Keratinocyte (primary cell): ENCODE measurements at regions not wholly inside any gene's neighbourhood (a gene's known extent, or its start where the extent isn't known, plus 50 kb on each side); places are given as distances from the start of the nearest gene placed in this dataset.

Source experiments
- DNase-seq: peaks from one replicate; pipeline ENCODE4 v3.0.0-alpha.2; 2011; ENCODE audit warnings: low read depth, missing footprints, low spot score
- FAIRE-seq: peaks from 2 replicates; lab custom pipeline; 2011; peaks lifted over from hg19 to GRCh38; lab: Jason Lieb, UNC
- H2AFZ ChIP-seq: 2 replicates; pipeline ENCODE4 v1.6.0; 2012; ENCODE audit warnings: low read length, control low read depth, inconsistent platforms; ENCODE audit not compliant: control insufficient read depth
- H3K27ac ChIP-seq: 2 replicates; pipeline ENCODE4 v1.5.1; 2011; ENCODE audit warnings: low read length; ENCODE audit not compliant: control insufficient read depth, insufficient read depth
- H3K27me3 ChIP-seq: 3 replicates; pipeline ENCODE4 v1.6.0; 2011; ENCODE audit warnings: low read length; ENCODE audit not compliant: control insufficient read depth, insufficient read depth; ENCODE audit errors: extremely low read depth
- H3K36me3 ChIP-seq, 2 experiments: 2 replicates in 1 of 2; 3 replicates in 1 of 2; pipeline ENCODE4 v1.5.1; 2011; ENCODE audit warnings: low read length in 2 of 2, mild to moderate bottlenecking in 1 of 2; ENCODE audit not compliant: control insufficient read depth in 2 of 2, insufficient read depth in 2 of 2; ENCODE audit errors: extremely low read depth in 1 of 2
- H3K4me1 ChIP-seq: 3 replicates; pipeline ENCODE4 v1.5.1; 2011; ENCODE audit warnings: low read length; ENCODE audit not compliant: control insufficient read depth, insufficient read depth; ENCODE audit errors: extremely low read depth
- H3K4me2 ChIP-seq: 3 replicates; pipeline ENCODE4 v1.6.0; 2011; ENCODE audit warnings: low read depth, low read length; ENCODE audit not compliant: control insufficient read depth, insufficient read depth; ENCODE audit errors: extremely low read depth
- H3K4me3 ChIP-seq, 3 experiments: fragments of 200-600 bp in 1 of 3; sonication (generic) in 1 of 3; 2 replicates in 2 of 3; 3 replicates in 1 of 3; pipeline ENCODE4 v1.5.1; 2011 to 2016; ENCODE audit warnings: low read length in 3 of 3, mild to moderate bottlenecking in 3 of 3, control low read depth in 2 of 3, inconsistent platforms in 1 of 3, low read depth in 1 of 3, mixed read lengths in 1 of 3, mixed run types in 1 of 3, moderate library complexity in 1 of 3; ENCODE audit not compliant: control insufficient read depth in 2 of 3, insufficient read depth in 2 of 3; ENCODE audit errors: extremely low read depth in 1 of 3
- H3K79me2 ChIP-seq: 2 replicates; pipeline ENCODE4 v1.6.0; 2012; ENCODE audit warnings: low read length; ENCODE audit not compliant: control insufficient read depth, insufficient read depth
- H3K9ac ChIP-seq: 3 replicates; pipeline ENCODE4 v1.6.0; 2011; ENCODE audit warnings: low read length; ENCODE audit not compliant: control insufficient read depth, insufficient read depth; ENCODE audit errors: extremely low read depth
- H3K9me1 ChIP-seq: 3 replicates; pipeline ENCODE4 v1.6.0; 2011; ENCODE audit warnings: low read length; ENCODE audit not compliant: control insufficient read depth, insufficient read depth; ENCODE audit errors: extremely low read depth
- H3K9me3 ChIP-seq: 2 replicates; pipeline ENCODE4 v1.5.1; 2012; ENCODE audit warnings: low read depth, low read length; ENCODE audit not compliant: control insufficient read depth
- H4K20me1 ChIP-seq: 3 replicates; pipeline ENCODE4 v1.6.0; 2011; ENCODE audit warnings: low read length; ENCODE audit not compliant: control insufficient read depth, insufficient read depth; ENCODE audit errors: extremely low read depth
- CTCF ChIP-seq, 3 experiments: IDR thresholded peaks in 1 of 3; conservative IDR thresholded peaks in 1 of 3; optimal IDR thresholded peaks in 1 of 3; 2 replicates in 2 of 3; 3 replicates in 1 of 3; pipeline versions ENCODE3 to v1.5.1; 2011; ENCODE audit warnings: low read length in 3 of 3, mild to moderate bottlenecking in 3 of 3, moderate library complexity in 2 of 3, control low read depth in 1 of 3, inconsistent platforms in 1 of 3; ENCODE audit not compliant: insufficient read depth in 2 of 3; ENCODE audit errors: extremely low read depth in 1 of 3
- EZH2 ChIP-seq: IDR thresholded peaks from one replicate; pipeline ENCODE4 v1.6.1; 2012; ENCODE audit warnings: inconsistent platforms, mild to moderate bottlenecking, low read length, moderate library complexity
- dilution Hi-C: fragments of 300-500 bp; cut with MboI; formaldehyde crosslinking; loops from one replicate; pipeline ENCODE4 v1.7.0; 2020; ENCODE audit warnings: low sequenced_read_pairs; ENCODE audit not compliant: extremely low pct_ligation_motif_present

- Histone ChIP-seq H3K4me1 (no peaks in the 10 kb centered on the region), H3K9me3 (no peaks in the 10 kb centered on the region), H3K27me3 (no peaks in the 10 kb centered on the region), H3K36me3 (no peaks in the 10 kb centered on the region), H3K27ac (no peak overlapping the region), H2AFZ (no peak overlapping the region), H3K79me2 (no peaks in the 10 kb centered on the region), H3K4me2 (no peak overlapping the region), H3K9me1 (no peaks in the 10 kb centered on the region), H3K4me3 (no peak overlapping the region), H3K9ac (no peak overlapping the region), H4K20me1 (no peaks in the 10 kb centered on the region)
- FAIRE-seq (no peak), DNase-seq (no peak)
- TF ChIP-seq CTCF (optimal IDR thresholded peaks at IDR 0.05 in 1 of 3, IDR thresholded peaks at IDR 0.05 in 1 of 3, conservative IDR thresholded peaks at IDR 0.05 in 1 of 3; ENCODE audit: extremely low read depth in 1 of 3, insufficient read depth in 2 of 3, low read length in 3 of 3) (no peak), EZH2 (no peak)
- dilution Hi-C loops: no loop called here
Observed at GRCh38 chr3:80586338-80586737, 818.5 kb upstream of the ROBO1 start.

- DNase-seq: no peak
- dilution Hi-C loops: no loop called here
- H3K9me3 ChIP-seq: no peaks in the 10 kb centered on the region
- H3K36me3 ChIP-seq: no peaks in the 10 kb centered on the region
- H3K27ac ChIP-seq: no peak overlapping the region
- TF ChIP-seq CTCF (optimal IDR thresholded peaks at IDR 0.05 in 1 of 3, IDR thresholded peaks at IDR 0.05 in 1 of 3, conservative IDR thresholded peaks at IDR 0.05 in 1 of 3; ENCODE audit: extremely low read depth in 1 of 3, insufficient read depth in 2 of 3, low read length in 3 of 3) (no peak), EZH2 (no peak)
- H2AFZ ChIP-seq: no peak overlapping the region
- H3K4me1 ChIP-seq: no peaks in the 10 kb centered on the region
- FAIRE-seq: no peak
- H3K4me3 ChIP-seq: no peak overlapping the region
- H3K9me1 ChIP-seq: no peaks in the 10 kb centered on the region
- no peaks in the 10 kb centered on the region for H3K27me3 ChIP-seq
- H3K9ac ChIP-seq: no peak overlapping the region
- H4K20me1 ChIP-seq: no peaks in the 10 kb centered on the region
- no peaks in the 10 kb centered on the region for H3K79me2 ChIP-seq
- H3K4me2 ChIP-seq: no peak overlapping the region
Observed at GRCh38 chr3:80580146-80580545, 812.3 kb upstream of the ROBO1 start.
